Stimulated activated effector memory CD8-positive, alpha-beta T cell treated with anti-CD3 and anti-CD28 coated beads, Interleukin-12 subunit alpha, Interleukin-12 subunit beta, amount 100 ng/mL, for 72 hours (primary cell): ENCODE measurements at regions not wholly inside any gene's neighbourhood (a gene's known extent, or its start where the extent isn't known, plus 50 kb on each side); places are given as distances from the start of the nearest gene placed in this dataset.

Experiments
- ATAC-seq: fragments of 150-1000 bp; cut with Tn5 transposase; 2 replicates; pipeline ENCODE4 v1.10.0; 2021
- DNase-seq, 2 donors: peaks; one replicate each; pipeline ENCODE4 v3.0.0; 2021 to 2022; ENCODE audit warnings: low spot score in 2 of 2
- H3K27ac Mint-ChIP-seq: one replicate; pipeline ENCODE4 v1.8.0; 2022; ENCODE audit warnings: mild to moderate bottlenecking, mixed read lengths
- H3K36me3 Mint-ChIP-seq: one replicate; pipeline ENCODE4 v1.8.0; 2022; ENCODE audit warnings: mild to moderate bottlenecking, mixed read lengths
- H3K4me1 Mint-ChIP-seq: one replicate; pipeline ENCODE4 v1.8.0; 2022; ENCODE audit warnings: mixed read lengths
- H3K4me3 Mint-ChIP-seq: one replicate; pipeline ENCODE4 v1.8.0; 2022; ENCODE audit warnings: mild to moderate bottlenecking, mixed read lengths
- H3K9me3 Mint-ChIP-seq: one replicate; pipeline ENCODE4 v1.8.0; 2022; ENCODE audit warnings: mixed read lengths

DNA sequence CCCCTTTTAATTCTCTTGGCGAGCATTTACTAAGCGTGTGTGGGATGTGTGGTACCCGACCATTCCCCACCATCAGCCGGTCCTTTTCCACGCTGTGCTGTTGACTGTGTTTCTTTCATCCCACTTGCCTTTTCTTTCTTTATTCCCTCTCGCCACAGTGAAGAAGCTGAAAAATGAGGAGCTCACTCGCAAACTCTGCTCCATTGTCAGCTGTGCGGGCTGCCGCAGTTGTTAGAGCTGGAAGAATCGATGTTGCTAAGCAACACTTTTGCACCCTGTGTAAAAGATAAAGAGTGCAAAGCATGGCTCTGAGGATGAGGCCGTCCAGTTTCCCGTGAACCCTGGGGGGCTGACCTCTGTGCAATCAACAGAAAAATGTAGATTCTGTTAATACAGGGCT, 203.1 kb upstream of the NEBL start:
- ATAC-seq = no peak
- Mint-ChIP-seq H3K4me1 (no peaks in the 10 kb centered on the region), H3K27ac (no peak overlapping the region), H3K4me3 (no peak overlapping the region), H3K9me3 (peaks cover 3% of the 10 kb centered on the region), H3K36me3 (no peaks in the 10 kb centered on the region)
- no peak for DNase-seq

- Mint-ChIP-seq H3K36me3 (no peaks in the 10 kb centered on the region), H3K27ac (no peak overlapping the region), H3K9me3 (peaks cover 3% of the 10 kb centered on the region), H3K4me1 (no peaks in the 10 kb centered on the region), H3K4me3 (no peak overlapping the region)
- DNase-seq = no peak
- ATAC-seq = no peak
These were observed 202.4 kb upstream of the NEBL start for GRCh38 chr10:21099291-21100062.

DNA sequence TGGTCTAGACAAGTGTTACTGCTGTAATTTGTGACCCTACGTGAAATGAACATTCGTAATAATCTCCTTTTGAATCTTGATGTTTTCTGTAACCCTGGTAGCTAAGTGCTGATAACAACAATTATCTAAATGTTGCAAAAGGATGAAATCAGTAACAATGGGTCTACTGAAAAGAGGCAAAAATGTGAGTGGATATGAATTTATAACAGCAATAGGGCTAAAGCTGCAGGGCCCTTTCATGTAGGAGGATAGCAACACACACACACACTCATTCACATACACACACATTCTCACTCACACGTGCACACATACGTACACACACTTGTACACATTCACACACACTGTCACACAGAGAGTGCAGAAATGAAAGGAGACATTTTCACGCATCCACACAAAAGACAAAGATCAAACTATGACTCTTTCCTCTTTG, 200.8 kb upstream of the NEBL start:
- H3K4me3 Mint-ChIP-seq = no peak overlapping the region
- H3K36me3 Mint-ChIP-seq = no peaks in the 10 kb centered on the region
- H3K27ac Mint-ChIP-seq = no peak overlapping the region
- H3K9me3 Mint-ChIP-seq = no peaks in the 10 kb centered on the region
- H3K4me1 Mint-ChIP-seq = no peaks in the 10 kb centered on the region
- ATAC-seq = no peak
- no peak for DNase-seq

- Mint-ChIP-seq H3K4me1 (no peaks in the 10 kb centered on the region), H3K9me3 (no peaks in the 10 kb centered on the region), H3K36me3 (no peaks in the 10 kb centered on the region), H3K4me3 (no peak overlapping the region), H3K27ac (no peak overlapping the region)
- ATAC-seq (no peak), DNase-seq (no peak)
These were observed 198.5 kb upstream of the NEBL start for GRCh38 chr10:21095494-21096055.

- Mint-ChIP-seq H3K4me1 (no peaks in the 10 kb centered on the region), H3K9me3 (no peaks in the 10 kb centered on the region), H3K27ac (no peak overlapping the region), H3K36me3 (no peaks in the 10 kb centered on the region), H3K4me3 (no peak overlapping the region)
- DNase-seq = no peak
- ATAC-seq = no peak
These were observed 198.0 kb upstream of the NEBL start for GRCh38 chr10:21095073-21095472.

GRCh38 chr10:21092683-21093524, 195.8 kb upstream of the NEBL start:
- H3K27ac Mint-ChIP-seq = no peak overlapping the region
- peaks cover 6% of the 10 kb centered on the region for H3K9me3 Mint-ChIP-seq
- DNase-seq = no peak

GRCh38 chr10:21090609-21091082, 193.5 kb upstream of the NEBL start:
- Mint-ChIP-seq H3K27ac (no peak overlapping the region), H3K4me1 (no peaks in the 10 kb centered on the region), H3K4me3 (no peak overlapping the region), H3K9me3 (peaks cover 6% of the 10 kb centered on the region), H3K36me3 (no peaks in the 10 kb centered on the region)
- ATAC-seq (no peak), DNase-seq (no peak)

More at GRCh38 chr10:21092683-21093524, 195.8 kb upstream of the NEBL start:
- ATAC-seq = no peak
- Mint-ChIP-seq H3K36me3 (no peaks in the 10 kb centered on the region), H3K4me1 (no peaks in the 10 kb centered on the region), H3K4me3 (no peak overlapping the region)

GRCh38 chr10:21087476-21087875, 190.4 kb upstream of the NEBL start:
- Mint-ChIP-seq H3K9me3 (peaks cover 6% of the 10 kb centered on the region), H3K4me1 (no peaks in the 10 kb centered on the region), H3K27ac (no peak overlapping the region), H3K4me3 (no peak overlapping the region), H3K36me3 (no peaks in the 10 kb centered on the region)
- no peak for ATAC-seq
- no peak for DNase-seq

GRCh38 chr10:21084700-21085099, 187.6 kb upstream of the NEBL start:
- H3K9me3 Mint-ChIP-seq = peaks cover 6% of the 10 kb centered on the region
- no peaks in the 10 kb centered on the region for H3K4me1 Mint-ChIP-seq
- H3K27ac Mint-ChIP-seq = no peak overlapping the region
- H3K4me3 Mint-ChIP-seq = no peak overlapping the region
- no peak for ATAC-seq
- DNase-seq = no peak
- no peaks in the 10 kb centered on the region for H3K36me3 Mint-ChIP-seq

DNA sequence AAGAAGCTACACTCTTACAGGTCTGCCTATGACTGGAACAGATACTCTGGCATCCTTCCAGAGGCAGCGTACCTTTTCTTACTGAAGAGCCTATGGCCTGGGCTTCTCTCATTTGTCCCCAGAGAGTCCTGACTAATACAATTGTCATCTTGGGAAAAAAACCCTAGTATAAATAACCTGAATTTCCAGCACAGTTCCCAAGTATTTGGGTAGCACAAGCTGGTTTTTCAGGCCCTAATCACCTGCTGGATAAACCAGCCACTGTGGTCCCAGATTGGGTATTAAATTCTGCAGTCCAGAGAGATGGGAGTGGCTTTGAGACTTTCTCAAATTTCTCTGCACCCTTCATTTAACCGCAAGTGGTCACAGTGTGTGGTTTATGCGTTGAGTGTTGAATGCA, 186.8 kb upstream of the NEBL start:
- no peak overlapping the region for H3K4me3 Mint-ChIP-seq
- H3K27ac Mint-ChIP-seq = no peak overlapping the region
- no peaks in the 10 kb centered on the region for H3K4me1 Mint-ChIP-seq
- ATAC-seq (no peak), DNase-seq (no peak)
- H3K36me3 Mint-ChIP-seq = no peaks in the 10 kb centered on the region
- peaks cover 2% of the 10 kb centered on the region for H3K9me3 Mint-ChIP-seq

GRCh38 chr10:21082206-21082605, 185.1 kb upstream of the NEBL start:
- H3K4me3 Mint-ChIP-seq = no peak overlapping the region

DNA sequence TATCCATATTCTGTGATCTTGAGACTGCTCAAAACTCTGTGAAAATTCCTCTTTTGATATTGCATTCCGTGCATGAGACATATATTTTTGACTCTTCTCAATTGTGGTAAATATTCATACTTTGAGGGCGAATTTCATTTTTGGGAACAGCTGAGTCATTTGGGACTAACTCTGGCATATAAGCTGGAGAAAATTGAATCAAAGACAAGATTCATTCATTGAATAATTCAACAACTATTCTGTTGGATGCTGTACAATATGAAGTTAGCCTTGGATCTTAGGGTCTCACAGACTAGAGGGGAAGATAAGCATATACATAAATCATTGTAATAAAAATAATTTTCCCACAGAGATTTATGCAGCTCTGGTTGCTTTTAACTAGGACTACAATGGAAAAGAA, 183.2 kb upstream of the NEBL start:
- no peaks in the 10 kb centered on the region for H3K9me3 Mint-ChIP-seq
- no peak overlapping the region for H3K4me3 Mint-ChIP-seq
- DNase-seq (no peak), ATAC-seq (no peak)
- no peaks in the 10 kb centered on the region for H3K4me1 Mint-ChIP-seq
- H3K27ac Mint-ChIP-seq = no peak overlapping the region
- H3K36me3 Mint-ChIP-seq = peaks cover 4% of the 10 kb centered on the region

More at GRCh38 chr10:21082206-21082605, 185.1 kb upstream of the NEBL start:
- no peak for ATAC-seq
- Mint-ChIP-seq H3K27ac (no peak overlapping the region), H3K9me3 (no peaks in the 10 kb centered on the region), H3K4me1 (no peaks in the 10 kb centered on the region), H3K36me3 (peaks cover 4% of the 10 kb centered on the region)
- no peak for DNase-seq

- Mint-ChIP-seq H3K9me3 (no peaks in the 10 kb centered on the region), H3K4me1 (no peaks in the 10 kb centered on the region), H3K36me3 (peaks cover 4% of the 10 kb centered on the region), H3K27ac (no peak overlapping the region), H3K4me3 (no peak overlapping the region)
- ATAC-seq = no peak
- DNase-seq = no peak
These were observed 182.2 kb upstream of the NEBL start for GRCh38 chr10:21079330-21079658.

GRCh38 chr10:21078410-21079329, 181.6 kb upstream of the NEBL start:
- H3K27ac Mint-ChIP-seq = no peak overlapping the region
- H3K4me1 Mint-ChIP-seq = no peaks in the 10 kb centered on the region
- H3K36me3 Mint-ChIP-seq = peaks cover 4% of the 10 kb centered on the region
- no peaks in the 10 kb centered on the region for H3K9me3 Mint-ChIP-seq
- ATAC-seq (no peak), DNase-seq (peak in 1 of 2 donors; percentile 51)
- H3K4me3 Mint-ChIP-seq = no peak overlapping the region

GRCh38 chr10:21077681-21078080, 180.6 kb upstream of the NEBL start:
- Mint-ChIP-seq H3K9me3 (no peaks in the 10 kb centered on the region), H3K27ac (no peak overlapping the region), H3K36me3 (peaks cover 4% of the 10 kb centered on the region), H3K4me1 (no peaks in the 10 kb centered on the region), H3K4me3 (no peak overlapping the region)
- ATAC-seq (no peak), DNase-seq (no peak)
